PC-3 (cell line): ENCODE measurements at regions not wholly inside any gene's neighbourhood (a gene's known extent, or its start where the extent isn't known, plus 50 kb on each side); places are given as distances from the start of the nearest gene placed in this dataset.
A peak's percentile ranks its signal among the peaks of the same experiment; 100 is the strongest.

Experiments
- ATAC-seq: fragments of 200-7000 bp; cut with Tn5 transposase; 2 replicates; pipeline ENCODE4 v1.9.1; 2020; ENCODE audit warnings: mild to moderate bottlenecking, moderate library complexity
- BruUV-seq: library from RNA; stranded (reverse); fragments of 400-500 nt; replicated peaks from 2 replicates; lab custom pipeline; 2021; lab: Mats Ljungman, UMichigan
- CTCF ChIA-PET: fragments of 300-600 bp; sonication (Branson Sonifier 250); formaldehyde crosslinking; loops from one replicate; lab custom pipeline; 2022; ENCODE audit warnings: antibody characterized with exemption; lab: Charles Lee
- POLR2A ChIA-PET: fragments of 300-600 bp; sonication (Branson Sonifier 250); formaldehyde crosslinking; loops from one replicate; lab custom pipeline; 2022; ENCODE audit warnings: antibody characterized with exemption; ENCODE audit not compliant: unreplicated experiment; lab: Charles Lee
- DNase-seq: peaks from one replicate; pipeline ENCODE4 v3.0.0-alpha.2; 2015
- H2AFZ ChIP-seq: fragments of 300-600 bp; sonication (generic); 2 replicates; pipeline ENCODE4 v1.6.0; 2016; ENCODE audit warnings: antibody characterized with exemption, low read length
- H3F3A ChIP-seq: fragments of 300-600 bp; sonication (generic); one replicate; pipeline ENCODE4 v1.6.0; 2017; ENCODE audit warnings: antibody characterized with exemption, low read length, control low read depth, mild to moderate bottlenecking; ENCODE audit not compliant: unreplicated experiment
- H3K27ac ChIP-seq: fragments of 300-600 bp; sonication (generic); 2 replicates; pipeline ENCODE4 v1.5.1; 2016; ENCODE audit warnings: mild to moderate bottlenecking, low read length
- H3K27me3 ChIP-seq: fragments of 300-600 bp; sonication (generic); 2 replicates; pipeline ENCODE4 v1.6.1; 2016; ENCODE audit warnings: low read length, mixed read lengths
- H3K36me3 ChIP-seq: fragments of 300-600 bp; sonication (generic); 2 replicates; pipeline ENCODE4 v1.6.1; 2016; ENCODE audit warnings: low read depth, mixed run types, low read length, mixed read lengths
- H3K4me1 ChIP-seq: fragments of 300-600 bp; sonication (generic); 2 replicates; pipeline ENCODE4 v1.5.1; 2016; ENCODE audit warnings: low read length; ENCODE audit not compliant: insufficient read depth
- H3K4me2 ChIP-seq: fragments of 300-600 bp; sonication (generic); 2 replicates; pipeline ENCODE4 v1.6.0; 2016; ENCODE audit warnings: low read length
- H3K4me3 ChIP-seq: fragments of 300-600 bp; sonication (generic); 2 replicates; pipeline ENCODE4 v1.5.1; 2016; ENCODE audit warnings: mild to moderate bottlenecking, low read length, mixed read lengths
- H3K79me2 ChIP-seq: fragments of 300-600 bp; sonication (generic); 2 replicates; pipeline ENCODE4 v1.6.1; 2017; ENCODE audit warnings: low read length, mixed read lengths
- H3K9ac ChIP-seq: fragments of 300-600 bp; sonication (generic); 2 replicates; pipeline ENCODE4 v1.6.0; 2016; ENCODE audit warnings: mild to moderate bottlenecking, low read length
- H3K9me2 ChIP-seq: fragments of 300-600 bp; sonication (generic); replicated peaks from 2 replicates; pipeline ENCODE4 v1.6.1; 2016; ENCODE audit warnings: mixed run types, low read length, mixed read lengths
- H3K9me3 ChIP-seq: fragments of 300-600 bp; sonication (generic); 2 replicates; pipeline ENCODE4 v1.6.1; 2016; ENCODE audit warnings: low read length, mixed read lengths
- H4K20me1 ChIP-seq: fragments of 300-600 bp; sonication (generic); 2 replicates; pipeline ENCODE4 v1.6.1; 2016; ENCODE audit warnings: low read length, mixed read lengths
- EZH2 ChIP-seq: fragments of 300-600 bp; sonication (generic); IDR thresholded peaks from one replicate; pipeline ENCODE4 v1.6.1; 2017; ENCODE audit warnings: antibody characterized with exemption, mild to moderate bottlenecking, low read length; ENCODE audit not compliant: unreplicated experiment
- EZH2phosphoT487 ChIP-seq: fragments of 300-600 bp; sonication (generic); IDR thresholded peaks from 2 replicates; pipeline ENCODE4 v1.6.1; 2018; ENCODE audit warnings: mild to moderate bottlenecking, antibody characterized with exemption, low read length, borderline replicate concordance
- intact Hi-C: fragments of 100-400 bp; cut with micrococcal nuclease; formaldehyde crosslinking; loops from 2 replicates; pipeline ENCODE4 v1.9.0; 2023
- TF ChIP-seq, protein P1 (sequence below): fragments of 300-600 bp; sonication (generic); conservative IDR thresholded peaks from 2 replicates; pipeline ENCODE4 v1.5.1; 2017; ENCODE audit warnings: antibody characterized with exemption, low read depth, mild to moderate bottlenecking, low read length

- intact Hi-C loops, result loop anchor here (2.0 kb wide), 1 partner anchor 93 kb away; no protein-coding TSS in a partner anchor
Observed at GRCh38 chr7:17183630-17184328, 114.7 kb upstream of the AHR start.

GRCh38 chr7:17184805-17185689, 113.4 kb upstream of the AHR start:
- H3K4me1 ChIP-seq, result peaks cover 22% of the 10 kb centered on the region
- H3K4me2 ChIP-seq, result peak overlapping the region; percentile 26
- no TSS peak for BruUV-seq
- H3K27ac ChIP-seq, result peak overlapping the region; percentile 85
- TF ChIP-seq EZH2 (no peak), EZH2phosphoT487 (no peak)
- TF ChIP-seq, protein P1, sequence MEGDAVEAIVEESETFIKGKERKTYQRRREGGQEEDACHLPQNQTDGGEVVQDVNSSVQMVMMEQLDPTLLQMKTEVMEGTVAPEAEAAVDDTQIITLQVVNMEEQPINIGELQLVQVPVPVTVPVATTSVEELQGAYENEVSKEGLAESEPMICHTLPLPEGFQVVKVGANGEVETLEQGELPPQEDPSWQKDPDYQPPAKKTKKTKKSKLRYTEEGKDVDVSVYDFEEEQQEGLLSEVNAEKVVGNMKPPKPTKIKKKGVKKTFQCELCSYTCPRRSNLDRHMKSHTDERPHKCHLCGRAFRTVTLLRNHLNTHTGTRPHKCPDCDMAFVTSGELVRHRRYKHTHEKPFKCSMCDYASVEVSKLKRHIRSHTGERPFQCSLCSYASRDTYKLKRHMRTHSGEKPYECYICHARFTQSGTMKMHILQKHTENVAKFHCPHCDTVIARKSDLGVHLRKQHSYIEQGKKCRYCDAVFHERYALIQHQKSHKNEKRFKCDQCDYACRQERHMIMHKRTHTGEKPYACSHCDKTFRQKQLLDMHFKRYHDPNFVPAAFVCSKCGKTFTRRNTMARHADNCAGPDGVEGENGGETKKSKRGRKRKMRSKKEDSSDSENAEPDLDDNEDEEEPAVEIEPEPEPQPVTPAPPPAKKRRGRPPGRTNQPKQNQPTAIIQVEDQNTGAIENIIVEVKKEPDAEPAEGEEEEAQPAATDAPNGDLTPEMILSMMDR, result no peak
- peak; percentile 77 for ATAC-seq
- peak overlapping the region; percentile 55 for H3K9ac ChIP-seq
- H3K79me2 ChIP-seq, result no peaks in the 10 kb centered on the region
- H3K9me2 ChIP-seq, result no peaks in the 10 kb centered on the region
- no peaks in the 10 kb centered on the region for H3K27me3 ChIP-seq
- intact Hi-C loops, result loop anchor here (1.0 to 5.0 kb wide), 5 partner anchors 49 to 258 kb away; no protein-coding TSS in a partner anchor
- H4K20me1 ChIP-seq, result no peaks in the 10 kb centered on the region
- ChIA-PET POLR2A (interaction anchor here (0.5 to 0.6 kb wide), 2 partner anchors 113 to 195 kb away, joined by 3 to 4 read pairs; no protein-coding TSS in a partner anchor), CTCF (interaction anchor here (0.5 to 0.6 kb wide), 3 partner anchors 35 to 292 kb away, joined by 3 read pairs; no protein-coding TSS in a partner anchor)
- 0 out of 2 replicates have a peak overlapping the region, but pooled peaks have one; percentile 10 for H2AFZ ChIP-seq
- H3F3A ChIP-seq, result no peaks in the 10 kb centered on the region
- peak; percentile 71 for DNase-seq
- H3K4me3 ChIP-seq, result no peak overlapping the region
- no peaks in the 10 kb centered on the region for H3K9me3 ChIP-seq
- no peaks in the 10 kb centered on the region for H3K36me3 ChIP-seq

More at GRCh38 chr7:17183630-17184328, 114.7 kb upstream of the AHR start:
- ChIA-PET CTCF (no interaction called here), POLR2A (no interaction called here)
- DNase-seq, result no peak
- ATAC-seq, result no peak
- no TSS peak for BruUV-seq
- no peak overlapping the region for H3K4me3 ChIP-seq
- H3K4me1 ChIP-seq, result peaks cover 22% of the 10 kb centered on the region
- H3K27me3 ChIP-seq, result no peaks in the 10 kb centered on the region
- no peaks in the 10 kb centered on the region for H3K9me3 ChIP-seq
- no peak overlapping the region for H3K9ac ChIP-seq
- no peaks in the 10 kb centered on the region for H3K36me3 ChIP-seq
- no peak overlapping the region for H2AFZ ChIP-seq
- H4K20me1 ChIP-seq, result no peaks in the 10 kb centered on the region
- H3K4me2 ChIP-seq, result no peak overlapping the region
- no peaks in the 10 kb centered on the region for H3F3A ChIP-seq
- H3K27ac ChIP-seq, result no peak overlapping the region
- H3K9me2 ChIP-seq, result no peaks in the 10 kb centered on the region
- no peaks in the 10 kb centered on the region for H3K79me2 ChIP-seq
- TF ChIP-seq EZH2, result no peak
- TF ChIP-seq, protein P1, result no peak
- no peak for TF ChIP-seq EZH2phosphoT487
